ENCODE measurements at regions not wholly inside any gene's neighbourhood (a gene's known extent, or its start where the extent isn't known, plus 50 kb on each side); places are given as distances from the start of the nearest gene placed in this dataset.

DNA sequence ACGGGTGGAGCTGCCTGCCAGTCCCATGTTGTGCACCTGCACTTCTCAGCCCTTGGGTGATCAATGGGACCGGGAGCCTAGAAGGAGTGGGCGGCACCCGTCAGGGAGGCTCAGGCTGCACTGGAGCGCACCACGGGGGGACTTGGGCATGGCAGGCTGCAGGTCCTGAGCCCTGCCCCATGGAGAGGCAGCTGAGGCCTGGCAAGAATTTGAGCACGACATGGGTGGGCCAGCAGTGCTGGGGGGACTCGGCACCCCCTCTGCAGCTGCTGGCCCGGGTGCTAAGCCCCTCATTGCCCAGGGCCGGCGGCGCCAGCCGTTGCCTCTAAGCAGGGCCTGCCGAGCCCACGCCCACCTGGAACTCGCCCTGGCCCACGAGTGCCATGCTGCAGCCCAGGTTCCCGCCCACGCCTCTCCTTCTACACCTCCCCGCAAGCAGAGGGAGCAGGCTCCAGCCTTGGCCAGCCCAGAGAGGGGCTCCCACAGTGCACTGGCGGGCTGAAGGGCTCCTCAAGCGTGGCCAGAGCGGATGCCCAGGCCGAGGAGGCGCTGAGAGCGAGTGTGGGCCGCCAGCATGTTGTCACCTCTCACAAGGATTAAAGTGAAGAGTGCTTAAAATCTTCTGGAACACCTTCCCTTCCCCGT lies 372.0 kb downstream of the ETS1 start:
- DNase-seq: no peak

DNA sequence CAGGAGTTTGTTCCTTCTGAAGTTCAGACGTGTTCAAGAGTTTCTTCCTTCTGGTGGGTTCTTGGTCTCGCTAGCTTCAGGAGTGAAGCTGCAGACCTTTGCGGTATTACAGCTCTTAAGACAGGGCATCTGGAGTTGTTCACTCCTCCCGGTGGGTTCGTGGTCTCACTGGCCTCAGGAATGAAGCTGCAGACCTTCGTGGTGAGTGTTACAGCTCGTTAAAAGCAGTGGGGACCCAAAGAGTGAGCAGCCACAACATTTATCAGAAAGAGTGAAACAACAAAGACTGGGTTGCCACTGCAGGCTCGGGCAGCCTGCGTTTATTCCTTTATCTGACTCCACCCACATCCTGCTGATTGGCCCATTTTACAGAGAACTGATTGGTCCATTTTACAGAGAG lies 373.1 kb downstream of the ETS1 start:
- no peak for DNase-seq

DNA sequence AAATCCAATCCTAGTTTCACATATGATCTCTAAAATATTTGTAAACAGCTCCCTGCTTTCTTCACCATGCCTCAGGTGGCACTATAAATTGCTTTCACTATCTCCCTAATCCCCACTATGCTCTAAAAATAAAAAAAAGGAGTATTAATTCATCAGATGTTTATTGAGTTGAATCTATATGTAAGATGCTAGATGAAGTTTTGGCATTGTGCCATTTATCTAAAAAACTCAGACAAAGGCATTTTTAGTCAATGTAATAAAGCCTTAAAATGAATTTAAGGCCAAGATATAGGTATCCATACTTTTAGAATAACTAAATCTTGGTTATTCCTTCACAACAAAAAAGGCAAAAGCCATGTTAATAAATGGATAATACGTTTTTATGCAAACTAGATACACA lies 373.9 kb downstream of the ETS1 start:
- DNase-seq: no peak

DNA sequence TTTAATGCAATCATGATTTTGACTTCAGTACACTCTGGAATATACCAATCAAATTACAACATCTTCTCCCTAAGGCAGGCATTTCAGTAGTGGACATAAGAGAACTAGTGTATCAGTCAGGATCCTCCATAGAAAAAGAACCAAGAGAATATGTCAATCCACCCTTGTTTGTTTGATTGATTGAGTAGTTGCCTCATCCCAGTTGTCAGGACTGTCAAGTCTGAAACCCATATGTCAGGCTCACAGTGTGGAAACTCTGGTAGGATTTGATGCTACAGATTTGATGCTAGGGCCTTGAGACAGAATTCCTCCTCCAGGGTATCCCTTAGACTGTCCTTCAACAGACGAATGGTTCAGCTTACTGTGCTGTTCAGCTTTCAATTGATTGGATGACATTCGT lies 375.0 kb downstream of the ETS1 start:
- no peak for DNase-seq

DNA sequence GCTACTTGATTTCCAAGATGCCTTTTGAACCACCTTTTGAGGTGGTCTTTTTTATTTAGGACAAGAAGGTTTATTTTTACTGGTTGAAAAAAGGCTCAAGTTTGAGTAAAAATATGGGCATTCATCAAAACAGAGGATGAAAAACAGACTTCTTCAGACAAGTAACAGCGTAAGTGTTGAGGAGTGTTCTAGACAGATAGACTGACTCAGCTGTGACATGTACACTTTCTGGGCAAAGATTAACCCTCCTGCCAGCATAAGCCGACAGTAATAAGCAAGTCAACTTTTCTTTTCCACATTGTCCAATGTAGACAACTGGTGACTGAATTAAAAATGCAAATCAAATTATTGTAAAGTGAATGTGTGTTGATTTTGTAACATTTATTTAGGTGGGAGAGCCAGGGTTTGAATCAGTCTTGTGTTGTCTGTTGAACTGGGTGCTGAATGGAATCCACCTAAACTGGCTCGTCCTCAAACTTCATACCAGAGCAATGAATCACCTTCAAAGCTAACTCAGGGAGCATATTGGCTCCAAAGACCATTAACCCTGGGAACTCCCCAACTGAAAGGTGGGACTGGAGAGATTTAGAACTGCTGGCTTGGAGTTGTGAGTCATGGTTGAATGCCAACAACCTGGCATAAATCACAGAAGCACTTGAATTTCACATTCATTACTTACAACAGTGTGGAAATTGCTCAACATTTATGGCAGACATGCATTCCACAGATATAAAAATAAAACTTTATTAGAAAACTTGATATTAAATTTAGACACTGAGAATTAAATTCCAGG lies 377.0 kb downstream of the ETS1 start:
- DNase-seq: no peak

DNA sequence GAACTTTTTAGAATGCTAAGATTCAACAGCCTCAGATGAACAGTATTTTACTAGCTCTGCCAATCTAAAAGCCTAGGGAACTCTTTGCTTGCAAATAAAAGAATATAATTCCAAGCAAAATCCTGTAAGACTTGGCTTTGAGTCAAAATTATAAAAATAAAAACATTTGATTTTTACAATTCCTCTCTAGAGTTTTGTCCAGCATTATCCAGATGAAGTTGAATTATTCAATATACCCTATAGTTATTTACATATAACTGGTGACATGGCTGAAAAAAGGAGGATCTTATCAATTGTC lies 378.3 kb downstream of the ETS1 start:
- no peak for DNase-seq

DNA sequence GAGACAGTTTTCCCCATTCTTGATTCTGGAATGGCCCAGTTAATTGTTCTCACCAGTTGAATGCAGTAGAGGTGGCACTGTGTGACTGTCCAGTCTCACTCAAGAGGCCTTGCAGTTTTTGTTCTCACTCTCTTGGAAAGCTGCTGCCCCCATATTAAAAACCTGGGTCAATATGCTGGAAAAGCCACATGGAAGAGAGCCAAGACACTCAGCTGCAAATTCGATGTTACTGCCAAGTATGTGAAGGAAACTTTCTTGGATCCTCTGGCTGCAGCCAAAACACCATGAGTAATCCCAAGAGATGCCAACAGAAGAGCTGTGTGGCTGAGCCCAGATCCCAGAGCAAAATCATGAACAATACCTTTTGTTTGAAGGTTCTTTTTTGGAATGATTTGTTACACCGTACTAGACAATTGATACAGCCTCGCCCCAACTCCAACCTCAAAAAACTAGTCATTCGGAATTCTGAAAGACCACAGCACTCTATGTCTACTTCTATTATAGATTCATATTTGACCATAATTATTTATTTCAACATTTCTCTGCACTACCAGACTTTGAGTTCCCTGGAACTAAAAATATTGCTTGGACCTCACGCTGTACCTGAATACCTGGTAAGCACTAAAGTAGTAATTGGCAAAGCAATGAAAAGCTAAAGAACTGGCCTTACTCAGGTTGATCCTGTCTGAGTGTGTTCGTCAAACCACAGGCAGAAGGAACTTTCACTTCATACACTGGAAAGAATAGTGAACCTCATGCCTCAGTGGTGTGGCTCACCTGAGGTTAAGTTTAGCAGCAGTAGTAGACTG lies 378.8 kb downstream of the ETS1 start:
- DNase-seq: no peak

DNA sequence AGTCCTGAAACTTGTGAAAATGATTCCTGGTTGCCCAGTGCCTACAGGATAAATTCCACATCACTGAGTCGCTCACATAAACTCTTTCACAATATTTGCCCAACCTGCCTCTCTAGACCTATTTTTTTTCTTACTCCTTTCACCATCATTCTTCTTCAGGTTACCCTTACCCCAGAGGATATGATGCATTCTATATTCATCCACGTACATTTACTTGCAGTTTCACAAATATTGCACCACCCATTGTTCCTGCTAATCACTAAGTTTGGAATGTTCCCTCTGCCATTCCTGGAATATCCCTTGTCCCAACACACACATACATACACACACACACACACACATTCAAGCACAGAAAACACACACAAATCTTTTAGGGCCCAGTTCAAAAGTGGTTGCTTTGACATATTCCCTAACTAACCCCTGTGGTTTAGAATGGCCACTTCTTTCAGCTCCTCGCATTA lies 379.5 kb downstream of the ETS1 start:
- no peak for DNase-seq

DNA sequence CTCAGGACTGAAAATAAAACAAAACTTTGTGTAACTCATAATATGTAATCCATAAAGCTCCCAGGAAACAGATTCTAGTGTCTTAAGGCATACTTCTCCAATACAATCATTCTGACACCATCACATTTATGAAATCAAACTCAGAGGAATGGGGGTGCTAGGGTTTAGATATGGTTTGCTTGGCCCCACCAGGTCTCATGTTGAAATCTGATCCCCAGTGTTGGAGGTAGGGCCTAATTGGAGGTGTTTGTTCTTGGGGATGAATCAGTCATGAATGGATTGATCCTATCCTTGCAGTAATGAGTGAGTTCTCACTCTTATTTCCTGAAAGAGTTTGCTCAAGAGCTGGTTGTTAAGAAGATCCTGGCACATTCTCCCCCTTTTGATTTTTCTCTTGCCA lies 380.9 kb downstream of the ETS1 start:
- no peak for DNase-seq

DNA sequence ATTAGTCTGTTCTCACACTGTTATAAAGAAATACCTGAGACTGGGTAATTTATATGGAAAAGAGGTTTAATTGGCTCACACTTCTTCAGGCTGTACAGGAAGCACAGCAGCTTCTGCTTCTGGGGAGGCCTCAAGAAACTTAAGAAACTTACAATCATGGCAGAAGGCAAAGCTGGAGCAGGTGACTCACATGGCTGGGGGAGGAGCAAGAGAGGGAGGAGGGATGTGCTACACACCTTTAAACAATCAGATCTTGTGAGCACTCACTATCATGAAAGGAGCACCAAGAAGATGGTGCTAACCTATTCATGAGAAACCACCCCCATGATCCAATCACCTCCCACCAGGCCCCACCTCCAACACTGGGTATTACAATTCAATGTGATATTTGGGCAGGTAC lies 381.6 kb downstream of the ETS1 start:
- no peak for DNase-seq

DNA sequence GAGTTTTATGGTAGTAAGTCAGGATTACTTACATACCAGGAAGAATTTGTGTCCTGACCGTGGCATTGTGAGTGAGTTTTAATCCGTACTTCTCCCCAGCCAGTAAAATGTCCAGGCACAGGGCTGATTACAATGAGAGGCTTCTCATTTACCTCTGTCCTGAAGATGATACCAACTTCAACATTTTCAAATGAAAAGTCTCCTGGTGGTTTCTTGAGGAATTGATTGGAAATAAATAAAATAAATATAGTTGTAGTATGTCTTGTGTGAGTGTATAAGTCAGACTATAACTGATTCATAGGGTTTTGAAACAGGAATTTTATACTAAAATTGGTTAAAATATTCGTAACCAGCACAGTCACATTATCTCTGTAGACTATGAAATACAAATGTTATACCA lies 382.5 kb downstream of the ETS1 start:
- DNase-seq: no peak

DNA sequence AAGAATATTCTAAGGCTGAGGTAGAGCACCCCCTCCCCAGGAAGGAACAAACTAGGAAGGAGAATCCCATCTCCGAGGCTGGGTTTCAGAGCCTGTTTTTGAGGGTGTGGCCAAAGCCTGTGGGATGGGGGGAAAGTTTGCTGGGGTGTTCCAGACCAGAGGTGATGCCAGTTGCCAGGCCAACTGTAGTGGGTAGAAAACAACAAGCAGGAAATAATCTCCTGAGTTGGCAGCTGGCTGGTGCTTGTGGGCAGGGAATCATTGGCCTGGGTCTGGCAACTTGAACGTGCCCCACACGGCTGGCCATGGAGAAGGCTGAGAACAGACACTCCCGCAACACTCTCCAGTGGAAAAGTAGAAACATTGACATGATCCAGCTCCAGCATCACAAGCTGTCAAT lies 385.6 kb downstream of the ETS1 start:
- no peak for DNase-seq

DNA sequence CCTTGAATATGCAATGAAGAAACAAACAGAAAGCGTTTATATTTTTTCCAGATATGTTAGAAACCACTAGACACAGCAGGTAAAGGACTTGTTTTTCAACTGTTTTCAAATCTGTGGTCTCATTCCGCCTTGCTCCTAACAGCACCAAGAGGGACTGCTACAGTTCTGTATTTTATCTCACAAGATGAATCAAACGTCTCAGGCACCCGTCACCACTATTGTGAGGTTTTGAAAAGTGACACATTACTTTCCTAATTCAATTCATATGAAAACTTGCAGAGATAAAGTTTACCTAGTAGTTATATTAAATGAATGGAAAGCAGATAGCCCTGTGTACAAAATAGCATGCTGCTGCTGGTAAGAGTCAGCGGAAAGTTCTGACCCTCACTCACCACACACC lies 386.3 kb downstream of the ETS1 start:
- no peak for DNase-seq

DNA sequence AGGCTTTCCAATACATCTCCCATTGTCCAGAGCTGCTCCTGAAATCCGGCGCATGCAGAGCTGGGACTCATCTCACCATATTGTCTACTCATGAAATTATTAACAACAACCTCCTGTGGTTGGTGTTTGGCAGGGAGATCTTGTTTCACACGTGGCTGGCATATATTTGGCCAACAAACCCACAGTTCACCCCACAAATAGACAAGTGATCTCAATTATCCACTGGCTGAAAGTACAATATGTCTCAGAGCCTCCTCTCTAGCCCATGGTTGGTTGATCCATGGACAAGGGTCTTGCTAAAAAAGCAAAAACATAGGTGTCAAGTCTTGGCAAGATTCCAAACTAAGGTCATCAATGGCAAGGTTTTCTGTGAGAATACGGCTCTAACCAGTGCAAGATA lies 386.9 kb downstream of the ETS1 start:
- DNase-seq: no peak

DNA sequence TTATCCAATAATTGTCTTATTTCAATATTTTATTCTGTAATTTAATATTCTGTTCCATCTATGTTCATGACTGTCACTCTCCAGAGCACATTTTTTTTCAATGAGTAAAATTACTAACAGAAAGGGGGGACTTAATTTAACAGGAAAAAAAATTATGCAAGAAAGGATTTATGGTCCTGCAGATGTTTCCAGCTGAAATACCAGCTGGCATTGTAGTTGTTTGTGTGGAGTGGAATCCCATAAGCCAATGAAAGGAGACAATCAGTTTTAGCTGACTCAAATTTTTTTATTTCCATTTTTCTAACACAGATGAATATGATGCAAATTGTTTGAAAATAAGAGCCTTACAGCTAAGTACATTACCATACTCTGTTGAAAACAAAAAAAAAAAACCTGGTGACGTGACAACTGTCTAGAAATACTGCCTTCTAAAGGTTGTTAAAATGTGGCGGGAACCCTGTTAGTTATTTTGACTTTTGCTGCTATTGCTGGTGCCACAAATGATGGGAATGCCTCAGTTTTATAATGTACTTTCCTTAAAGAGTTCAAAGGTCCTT lies 389.1 kb downstream of the ETS1 start:
- DNase-seq: no peak

DNA sequence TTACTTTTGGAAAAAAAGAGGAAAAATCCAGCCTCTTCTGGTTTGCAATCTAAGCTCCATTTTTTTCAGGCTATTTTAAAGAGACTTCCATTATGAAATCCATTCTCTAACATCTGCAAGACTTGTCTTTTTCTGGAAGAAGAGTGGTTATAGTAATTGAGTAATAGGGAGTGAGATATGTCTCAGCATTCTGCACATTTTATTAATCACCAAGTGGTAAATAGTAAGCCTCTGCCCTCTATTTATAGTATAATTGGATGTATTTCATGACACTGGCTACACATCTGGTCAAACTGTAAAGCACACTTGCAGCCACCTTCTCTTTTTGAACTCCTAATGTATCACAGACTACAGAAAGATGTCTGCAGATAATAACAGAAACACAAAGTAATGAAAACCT lies 391.1 kb downstream of the ETS1 start:
- DNase-seq: no peak

DNA sequence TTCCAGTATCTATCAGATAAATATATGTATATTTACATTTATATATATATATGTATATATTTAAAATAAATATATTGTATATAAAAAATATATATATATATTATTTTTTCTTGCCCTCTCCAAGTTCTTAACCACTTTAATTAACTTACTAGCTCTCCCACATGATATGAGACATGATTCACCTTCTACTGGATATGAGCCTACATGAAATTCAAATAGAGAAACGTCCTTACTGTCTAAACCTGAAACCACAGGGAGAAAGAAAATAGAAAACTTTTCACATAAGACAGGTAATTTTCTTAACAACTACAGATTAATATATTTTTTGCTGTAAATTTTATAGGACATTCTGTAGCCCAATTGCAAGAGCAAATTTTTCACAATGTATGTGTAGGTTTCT lies 391.6 kb downstream of the ETS1 start:
- DNase-seq: no peak

DNA sequence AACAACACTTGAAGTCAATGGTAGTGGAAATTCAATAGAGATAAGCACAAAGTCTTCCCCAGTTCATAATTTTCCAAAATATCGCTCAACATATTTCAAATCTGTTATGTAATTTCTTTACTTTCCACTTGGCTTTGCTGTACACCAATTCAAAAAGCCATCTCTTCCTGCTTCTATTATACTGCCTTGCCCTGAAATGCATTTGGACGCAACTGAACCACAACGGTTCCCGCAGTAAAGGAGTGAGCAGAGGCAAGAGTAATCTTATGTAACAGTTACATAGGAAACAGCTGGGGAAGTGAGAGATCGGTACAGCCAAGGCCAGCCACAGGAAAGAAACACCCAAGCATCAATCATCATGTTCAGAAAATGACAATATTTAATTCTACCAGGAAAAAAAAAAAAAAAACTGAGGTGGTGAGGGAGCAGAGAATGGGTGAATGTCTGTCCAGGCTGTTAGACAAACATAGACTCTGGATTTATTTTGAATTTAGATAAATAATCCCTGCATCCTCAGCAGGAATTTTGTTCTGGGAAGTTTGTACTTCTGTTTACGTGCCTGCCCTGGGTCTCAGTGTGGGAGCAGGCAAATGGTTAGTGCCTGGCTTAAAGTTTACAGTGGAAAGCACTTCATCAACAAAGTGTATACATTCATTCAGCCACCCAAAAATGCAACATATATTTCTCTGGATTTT lies 392.2 kb downstream of the ETS1 start:
- DNase-seq: no peak

DNA sequence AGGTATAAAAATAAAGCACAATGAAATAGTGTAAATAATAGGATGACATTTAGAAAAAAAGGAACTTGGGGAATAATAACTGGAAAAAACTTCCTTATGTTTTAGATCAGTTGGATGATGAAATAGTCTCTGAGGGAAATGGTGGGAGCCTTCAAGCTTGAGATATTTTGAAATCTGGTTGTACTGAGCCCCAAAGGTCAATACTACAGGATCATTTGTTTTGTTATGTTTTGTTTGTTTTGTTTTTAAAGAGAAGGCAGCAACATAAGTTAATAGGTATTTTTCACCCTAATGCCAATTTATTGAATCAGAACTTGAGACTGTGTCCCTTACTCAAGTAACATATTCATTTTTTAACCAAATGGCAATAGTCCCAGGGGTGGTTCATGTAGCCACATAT lies 393.1 kb downstream of the ETS1 start:
- DNase-seq: no peak

DNA sequence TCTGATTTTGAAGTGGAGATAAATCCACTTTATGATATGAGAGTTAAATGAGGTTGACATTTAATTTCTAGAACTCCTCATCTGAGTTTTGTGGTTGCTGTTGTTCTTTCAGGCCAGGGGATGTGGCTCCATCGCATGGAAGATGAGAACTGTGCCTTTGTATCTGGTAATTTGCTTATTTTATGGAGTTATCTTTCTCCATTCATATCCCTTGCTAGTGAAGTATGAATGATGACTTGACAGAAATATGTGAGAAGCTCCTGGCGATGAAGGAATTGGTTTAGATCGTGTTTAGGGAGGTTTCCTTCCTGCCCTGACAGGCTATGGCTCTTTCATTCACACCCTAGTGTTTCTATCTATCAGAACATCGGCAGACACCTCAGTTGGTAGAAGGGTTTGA lies 393.7 kb downstream of the ETS1 start:
- no peak for DNase-seq

DNA sequence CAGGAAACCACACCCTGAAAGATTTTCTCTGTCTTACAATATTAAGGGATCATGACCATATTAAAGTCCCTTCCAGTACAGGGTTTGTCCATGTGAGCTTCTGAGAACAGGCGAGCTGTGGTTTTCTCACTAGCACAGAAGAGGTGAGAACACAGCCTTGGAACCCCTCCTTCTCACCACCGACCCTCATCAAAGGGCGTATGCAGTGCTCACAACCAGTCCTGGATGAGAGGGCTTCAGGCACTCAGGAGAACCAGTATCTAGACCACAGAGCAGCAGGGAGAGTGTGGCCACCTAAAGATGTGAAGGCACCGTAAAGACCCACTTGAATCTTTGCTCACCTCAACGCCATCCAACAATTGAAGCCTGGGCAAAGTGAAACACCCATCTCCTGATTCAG lies 397.0 kb downstream of the ETS1 start:
- no peak for DNase-seq

DNA sequence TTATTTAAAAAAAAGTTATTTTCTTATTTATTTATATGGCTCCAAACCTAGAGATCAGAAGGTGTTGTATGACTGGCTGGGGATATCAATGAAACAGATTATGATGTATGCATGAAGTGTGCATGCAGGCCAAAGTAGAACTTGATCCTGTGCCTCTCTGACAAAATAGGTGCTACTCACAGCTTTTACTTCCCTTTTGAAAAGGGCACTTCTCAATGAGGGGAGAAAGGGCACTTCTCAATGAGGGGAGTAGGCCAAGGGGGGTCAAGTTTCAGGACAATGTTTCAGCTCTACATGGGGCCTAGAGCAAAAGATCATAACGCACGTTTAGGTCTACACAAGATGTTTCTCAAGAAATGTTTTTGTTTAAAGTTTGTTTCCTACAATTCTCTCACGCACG lies 397.5 kb downstream of the ETS1 start:
- DNase-seq: no peak

DNA sequence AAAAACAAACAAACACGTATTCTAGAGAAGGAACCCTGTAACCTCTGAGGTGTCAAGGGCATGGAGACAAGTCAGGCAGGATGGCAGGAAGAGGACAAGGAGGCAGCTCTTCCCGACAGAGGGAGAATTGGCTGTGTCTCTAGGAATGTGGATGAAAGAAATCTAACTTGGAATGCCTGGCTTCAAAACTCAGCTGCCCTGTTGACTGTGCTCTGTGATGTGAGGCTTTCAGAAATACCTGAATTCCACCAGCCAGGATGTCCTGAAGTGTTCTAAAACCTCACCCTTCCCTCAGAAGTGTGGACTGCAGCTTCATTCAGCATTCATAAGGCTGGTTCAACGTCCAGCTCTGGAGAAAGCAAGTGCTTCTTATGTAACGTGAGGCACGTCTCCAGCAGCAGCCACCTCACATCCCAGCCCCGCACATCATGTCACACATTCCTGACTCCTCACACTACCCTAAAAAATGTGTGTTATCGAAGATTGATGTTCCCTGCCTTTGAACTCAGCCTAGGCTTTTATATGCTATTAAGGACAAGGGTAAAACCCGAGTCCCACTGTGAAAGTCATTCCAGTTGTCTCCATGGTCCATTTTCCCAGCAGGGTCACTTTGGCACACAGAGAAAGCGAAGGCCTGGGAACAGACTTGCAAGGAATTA lies 398.9 kb downstream of the ETS1 start:
- no peak for DNase-seq
